Right renal cortex interstitium (tissue), 3 donors: ENCODE measurements at regions not wholly inside any gene's neighbourhood (a gene's known extent, or its start where the extent isn't known, plus 50 kb on each side); places are given as distances from the start of the nearest gene placed in this dataset.
"Not testable (repeated sequence)": the region's sequence is repeated elsewhere in the genome, so short reads cannot be mapped to it uniquely, and the experiment has no call there.

ENCODE experiments used
- DNase-seq, 3 donors: peaks; one replicate each; pipeline ENCODE4 v3.0.0-alpha.2; 2013; ENCODE audit warnings: low read depth in 3 of 3, low spot score in 2 of 3

GRCh38 chr4:152200511-152201333 is 335.2 kb downstream of the FBXW7 start:
- DNase-seq: no peak

GRCh38 chr4:152197211-152197610 is 338.7 kb downstream of the FBXW7 start:
- no peak for DNase-seq

GRCh38 chr4:152195888-152196287 is 340.0 kb downstream of the FBXW7 start:
- DNase-seq: no peak

- no peak for DNase-seq
Observed at GRCh38 chr4:152193059-152193458, 342.8 kb downstream of the FBXW7 start.

GRCh38 chr4:152190907-152191306 is 345.0 kb downstream of the FBXW7 start:
- no peak for DNase-seq

GRCh38 chr4:152189451-152190179 is 346.3 kb downstream of the FBXW7 start:
- DNase-seq: no peak

GRCh38 chr4:152188801-152189200 is 347.1 kb downstream of the FBXW7 start:
- no peak for DNase-seq

- DNase-seq: no peak
Observed at GRCh38 chr4:152187693-152188092, 348.2 kb downstream of the FBXW7 start.

- no peak for DNase-seq
Observed at GRCh38 chr4:152185786-152186550, 349.9 kb downstream of the FBXW7 start.

- no peak for DNase-seq
Observed at GRCh38 chr4:152181150-152181549, 354.7 kb downstream of the FBXW7 start.

- no peak for DNase-seq
Observed at GRCh38 chr4:152180369-152180768, 355.5 kb downstream of the FBXW7 start.

- not testable (repeated sequence) for DNase-seq
Observed at GRCh38 chr4:152177538-152177937, 358.4 kb downstream of the FBXW7 start.

- no peak for DNase-seq
Observed at GRCh38 chr4:152176627-152177214, 359.2 kb downstream of the FBXW7 start.

GRCh38 chr4:152175586-152175985 is 360.3 kb downstream of the FBXW7 start:
- DNase-seq: no peak

- no peak for DNase-seq
Observed at GRCh38 chr4:152172146-152172545, 363.7 kb downstream of the FBXW7 start.

- no peak for DNase-seq
Observed at GRCh38 chr4:152171556-152171955, 364.3 kb downstream of the FBXW7 start.

- no peak for DNase-seq
Observed at GRCh38 chr4:152169683-152170082, 366.2 kb downstream of the FBXW7 start.

- DNase-seq: no peak
Observed at GRCh38 chr4:152168987-152169616, 366.8 kb downstream of the FBXW7 start.

- DNase-seq: peak in 2 of 3 donors; percentile 43 to 52
Observed at GRCh38 chr4:152166567-152166966, 369.3 kb downstream of the FBXW7 start.

- no peak for DNase-seq
Observed at GRCh38 chr4:152165846-152166245, 370.0 kb downstream of the FBXW7 start.
